Brain microvascular endothelial cell (primary cell): ENCODE measurements at regions not wholly inside any gene's neighbourhood (a gene's known extent, or its start where the extent isn't known, plus 50 kb on each side); places are given as distances from the start of the nearest gene placed in this dataset.
A peak's percentile ranks its signal among the peaks of the same experiment; 100 is the strongest.

ENCODE experiments used
- DNase-seq: peaks from one replicate; pipeline ENCODE4 v3.0.0-alpha.2; 2020
- H3K27ac ChIP-seq: fragments of 250-450 bp; sonication (Bioruptor Pico); 2 replicates; pipeline ENCODE4 v1.5.1; 2020; ENCODE audit warnings: mild to moderate bottlenecking, moderate library complexity
- H3K27me3 ChIP-seq: fragments of 250-450 bp; sonication (Bioruptor Pico); replicated peaks from 2 replicates; pipeline ENCODE4 v1.5.1; 2020; ENCODE audit warnings: mild to moderate bottlenecking
- H3K36me3 ChIP-seq: fragments of 250-450 bp; sonication (Bioruptor Pico); replicated peaks from 2 replicates; pipeline ENCODE4 v1.5.1; 2020; ENCODE audit warnings: mild to moderate bottlenecking
- H3K4me3 ChIP-seq: 2 replicates; pipeline ENCODE4 v1.5.1; 2011; ENCODE audit warnings: low read depth, mild to moderate bottlenecking, control low read depth, low read length, moderate library complexity
- in situ Hi-C: cut with HindIII; loops from 2 replicates; pipeline ENCODE4 v1.10.0; 2017; ENCODE audit warnings: low sequenced_read_pairs, low pct_ligation_motif_present
- TF ChIP-seq, protein P1 (sequence below): IDR thresholded peaks from 2 replicates; pipeline ENCODE4 v1.5.1; 2011; ENCODE audit warnings: low read depth, mild to moderate bottlenecking, moderate library complexity, low read length, control low read depth, inconsistent platforms; ENCODE audit errors: missing control alignments

DNA sequence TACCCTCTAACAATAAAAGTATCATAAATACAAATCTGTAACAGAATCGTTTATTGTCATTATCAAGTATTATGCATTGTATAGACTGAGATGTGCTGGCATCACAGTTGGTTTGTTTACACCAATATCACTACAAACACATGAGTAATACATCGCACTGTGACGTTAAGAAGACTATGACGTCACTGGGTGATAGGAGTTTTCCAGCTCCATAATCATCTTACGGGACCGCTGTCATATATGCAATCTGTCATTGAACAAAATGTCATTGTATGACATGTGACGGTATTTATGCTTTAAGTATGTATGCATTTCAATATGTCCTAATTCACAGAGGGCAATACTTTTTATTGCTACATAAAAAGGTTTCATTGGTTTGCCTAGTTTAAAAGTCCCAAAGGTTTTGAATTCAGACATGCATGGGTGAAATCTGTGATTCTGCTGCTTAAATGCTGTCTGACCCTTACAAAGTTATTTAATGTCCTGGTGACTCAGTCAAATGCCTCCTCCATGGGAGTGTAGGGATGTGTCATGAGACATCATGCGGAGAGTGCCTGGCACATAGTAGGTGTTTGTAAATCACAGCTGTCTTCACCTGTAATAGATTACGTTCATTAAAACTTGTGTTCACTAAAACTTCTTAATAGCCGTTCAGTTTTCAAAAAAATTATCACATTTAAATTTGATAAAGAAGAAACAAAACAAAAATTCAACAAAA, 160.7 kb upstream of the PDE10A start:
- Histone ChIP-seq H3K27ac (no peak overlapping the region), H3K27me3 (peaks cover 9% of the 10 kb centered on the region), H3K4me3 (no peak overlapping the region), H3K36me3 (no peaks in the 10 kb centered on the region)
- DNase-seq: no peak
- TF ChIP-seq, protein P1, sequence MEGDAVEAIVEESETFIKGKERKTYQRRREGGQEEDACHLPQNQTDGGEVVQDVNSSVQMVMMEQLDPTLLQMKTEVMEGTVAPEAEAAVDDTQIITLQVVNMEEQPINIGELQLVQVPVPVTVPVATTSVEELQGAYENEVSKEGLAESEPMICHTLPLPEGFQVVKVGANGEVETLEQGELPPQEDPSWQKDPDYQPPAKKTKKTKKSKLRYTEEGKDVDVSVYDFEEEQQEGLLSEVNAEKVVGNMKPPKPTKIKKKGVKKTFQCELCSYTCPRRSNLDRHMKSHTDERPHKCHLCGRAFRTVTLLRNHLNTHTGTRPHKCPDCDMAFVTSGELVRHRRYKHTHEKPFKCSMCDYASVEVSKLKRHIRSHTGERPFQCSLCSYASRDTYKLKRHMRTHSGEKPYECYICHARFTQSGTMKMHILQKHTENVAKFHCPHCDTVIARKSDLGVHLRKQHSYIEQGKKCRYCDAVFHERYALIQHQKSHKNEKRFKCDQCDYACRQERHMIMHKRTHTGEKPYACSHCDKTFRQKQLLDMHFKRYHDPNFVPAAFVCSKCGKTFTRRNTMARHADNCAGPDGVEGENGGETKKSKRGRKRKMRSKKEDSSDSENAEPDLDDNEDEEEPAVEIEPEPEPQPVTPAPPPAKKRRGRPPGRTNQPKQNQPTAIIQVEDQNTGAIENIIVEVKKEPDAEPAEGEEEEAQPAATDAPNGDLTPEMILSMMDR: no peak
- in situ Hi-C loops: no loop called here

DNA sequence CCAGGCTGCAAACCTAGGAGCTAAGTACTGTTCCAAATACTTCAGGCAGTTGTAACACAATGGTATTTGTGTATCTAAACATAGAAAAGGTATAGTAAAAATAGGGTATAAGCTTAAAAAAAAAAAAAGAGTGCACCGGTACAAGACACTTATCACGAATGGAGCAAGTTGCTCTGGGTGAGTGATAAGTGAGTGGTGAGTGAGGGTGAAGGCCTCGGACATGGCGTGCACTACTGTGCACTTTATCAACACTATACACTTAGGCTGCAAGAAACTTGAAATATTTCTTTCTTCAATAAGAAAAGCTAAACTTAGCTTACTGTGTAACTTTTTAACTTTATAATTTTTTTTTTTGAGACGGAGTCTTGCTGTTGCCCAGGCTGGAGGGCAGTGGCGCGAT, 159.5 kb upstream of the PDE10A start:
- in situ Hi-C loops: no loop called here
- Histone ChIP-seq H3K4me3 (no peak overlapping the region), H3K27me3 (peaks cover 11% of the 10 kb centered on the region), H3K27ac (no peak overlapping the region), H3K36me3 (no peaks in the 10 kb centered on the region)
- DNase-seq: no peak
- TF ChIP-seq, protein P1: no peak

DNA sequence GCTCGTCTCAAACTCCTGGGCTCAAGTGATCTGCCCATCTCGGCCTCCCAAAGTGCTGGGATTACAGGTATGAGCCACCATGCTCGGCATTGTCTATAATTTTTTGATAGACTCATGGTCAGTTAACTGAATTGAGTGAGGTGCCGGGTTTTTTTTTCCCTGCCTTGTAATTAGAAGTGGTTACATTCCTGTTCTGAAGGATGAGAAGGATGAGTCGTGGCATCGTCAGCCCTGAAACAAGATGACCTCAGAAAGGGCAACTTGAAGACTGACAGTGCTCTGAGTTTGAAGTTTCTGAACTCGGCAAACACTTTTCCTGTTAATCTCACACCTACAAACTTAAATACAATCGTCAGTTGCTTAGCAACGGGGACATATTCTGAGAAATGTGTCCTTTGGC, 158.7 kb upstream of the PDE10A start:
- no peak overlapping the region for H3K4me3 ChIP-seq
- H3K27me3 ChIP-seq: peaks cover 11% of the 10 kb centered on the region
- TF ChIP-seq, protein P1: no peak
- no peak for DNase-seq
- in situ Hi-C loops: no loop called here
- H3K27ac ChIP-seq: no peak overlapping the region
- H3K36me3 ChIP-seq: no peaks in the 10 kb centered on the region

DNA sequence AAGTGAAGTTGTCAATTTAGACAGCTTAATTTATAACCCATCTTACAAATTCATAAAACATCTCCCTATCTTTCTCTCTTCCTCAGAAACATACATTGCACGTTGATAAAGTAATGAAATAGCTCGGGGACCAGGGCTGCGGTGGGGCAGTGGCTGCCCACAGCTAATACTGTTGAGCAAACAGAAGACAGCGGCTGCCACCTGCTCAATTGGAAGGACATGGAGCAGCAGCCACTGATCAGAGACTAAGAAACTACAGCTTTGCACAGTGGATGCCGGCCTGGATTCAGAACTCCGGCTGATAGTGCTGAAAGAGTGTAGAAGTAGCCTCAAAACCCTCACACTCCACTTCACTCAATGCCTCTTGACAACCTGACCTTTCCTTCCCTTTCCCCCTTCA, 157.9 kb upstream of the PDE10A start:
- H3K27ac ChIP-seq: no peak overlapping the region
- no peak overlapping the region for H3K4me3 ChIP-seq
- TF ChIP-seq, protein P1: no peak
- peaks cover 13% of the 10 kb centered on the region for H3K27me3 ChIP-seq
- DNase-seq: no peak
- H3K36me3 ChIP-seq: no peaks in the 10 kb centered on the region
- in situ Hi-C loops: no loop called here

DNA sequence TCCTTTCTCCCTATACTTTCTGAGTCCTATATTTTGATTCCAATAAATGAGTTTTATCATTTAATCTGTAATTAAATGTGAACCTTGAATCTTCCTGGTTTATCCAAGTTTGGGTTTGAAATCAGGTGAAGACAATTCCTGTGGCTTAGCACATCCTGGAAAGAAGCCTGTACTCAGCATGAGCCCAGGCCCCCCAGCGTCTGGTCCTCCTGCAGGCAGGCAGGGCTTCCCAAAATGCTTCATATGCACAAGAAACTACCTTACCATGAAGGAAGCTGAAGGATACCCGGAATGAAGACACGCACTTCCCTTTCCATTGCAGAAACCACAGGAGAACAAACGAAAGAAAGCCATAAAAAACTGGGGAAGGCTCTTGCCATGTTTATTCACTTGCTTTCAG, 157.4 kb upstream of the PDE10A start:
- Histone ChIP-seq H3K36me3 (no peaks in the 10 kb centered on the region), H3K27ac (no peak overlapping the region), H3K4me3 (no peak overlapping the region), H3K27me3 (peaks cover 13% of the 10 kb centered on the region)
- no peak for DNase-seq
- TF ChIP-seq, protein P1: no peak
- in situ Hi-C loops: no loop called here

DNA sequence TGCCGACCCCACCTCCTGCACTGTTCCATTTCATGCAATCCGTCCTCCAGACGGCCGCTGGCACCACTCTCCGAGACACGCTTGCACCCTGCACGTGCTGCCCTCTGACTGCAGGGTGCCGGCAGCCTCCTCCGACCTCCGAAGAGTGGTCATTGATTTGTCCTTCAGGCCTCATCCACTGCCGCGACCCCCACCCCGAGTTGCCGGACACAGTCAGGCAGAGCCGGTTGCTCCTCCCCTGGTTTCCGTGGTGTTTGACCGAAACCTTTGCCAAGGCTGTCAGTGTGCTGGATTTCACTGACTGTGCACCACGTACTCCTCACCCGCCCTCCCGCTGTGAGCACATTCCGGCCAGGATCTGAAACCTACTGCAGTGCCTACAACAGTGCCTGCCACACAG, 156.4 kb upstream of the PDE10A start:
- in situ Hi-C loops: no loop called here
- Histone ChIP-seq H3K27me3 (peaks cover 13% of the 10 kb centered on the region), H3K36me3 (no peaks in the 10 kb centered on the region), H3K27ac (no peak overlapping the region), H3K4me3 (no peak overlapping the region)
- TF ChIP-seq, protein P1: no peak
- peak; percentile 22 for DNase-seq
